HG02763 (cell line): ENCODE measurements at regions not wholly inside any gene's neighbourhood (a gene's known extent, or its start where the extent isn't known, plus 50 kb on each side); places are given as distances from the start of the nearest gene placed in this dataset.
"Not testable (repeated sequence)": the region's sequence is repeated elsewhere in the genome, so short reads cannot be mapped to it uniquely, and the experiment has no call there.

Source experiments
- ATAC-seq: cut with Tn5 transposase; IDR thresholded peaks from one replicate; pipeline ENCODE4 v1.9.1; 2021; ENCODE audit warnings: mild to moderate bottlenecking, moderate library complexity; ENCODE audit not compliant: unreplicated experiment

- ATAC-seq: no peak
These were observed 240.4 kb upstream of the AFF2 start for GRCh38 chrX:148259990-148260389.

GRCh38 chrX:148265829-148266228 lies 234.6 kb upstream of the AFF2 start:
- no peak for ATAC-seq

- no peak for ATAC-seq
These were observed 231.7 kb upstream of the AFF2 start for GRCh38 chrX:148268673-148269072.

GRCh38 chrX:148269513-148269912 lies 230.9 kb upstream of the AFF2 start:
- ATAC-seq: no peak

DNA sequence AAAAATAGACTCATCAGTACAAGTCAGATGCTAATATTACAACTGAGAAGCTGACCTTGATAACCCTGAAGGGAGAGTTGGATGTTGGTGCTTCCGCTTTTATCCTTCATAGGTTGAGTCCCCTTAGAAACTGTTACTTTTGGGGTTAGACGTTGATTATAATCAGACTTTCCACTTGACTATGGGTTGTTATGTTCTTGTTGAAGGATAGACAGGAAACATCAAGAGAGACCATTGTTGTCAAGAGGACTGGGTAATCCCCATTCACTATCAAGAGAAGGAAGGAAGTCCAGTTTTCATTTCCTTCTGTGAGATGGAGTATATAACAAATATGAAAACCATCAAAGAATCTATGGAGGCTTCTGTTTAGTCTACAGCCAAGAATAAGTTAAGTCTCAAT lies 229.9 kb upstream of the AFF2 start:
- no peak for ATAC-seq

DNA sequence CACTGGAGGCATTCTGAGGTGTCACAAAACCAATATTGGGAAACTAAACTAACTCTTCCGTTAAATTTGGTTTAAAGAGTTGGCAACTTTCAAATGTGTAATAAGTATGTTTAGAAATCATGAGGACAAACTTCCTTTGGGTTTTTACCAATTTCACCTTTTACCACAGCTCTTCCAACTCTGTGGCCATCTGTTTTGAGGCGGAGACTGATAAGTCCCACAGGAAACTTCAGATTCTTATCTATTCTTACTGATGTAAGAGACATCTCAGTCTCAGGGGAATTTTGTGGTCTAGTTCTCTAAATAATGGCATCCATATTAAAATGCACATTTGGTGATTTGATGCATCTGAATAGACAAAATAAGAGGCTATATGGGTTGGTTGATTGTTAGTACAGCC lies 229.2 kb upstream of the AFF2 start:
- ATAC-seq: no peak

DNA sequence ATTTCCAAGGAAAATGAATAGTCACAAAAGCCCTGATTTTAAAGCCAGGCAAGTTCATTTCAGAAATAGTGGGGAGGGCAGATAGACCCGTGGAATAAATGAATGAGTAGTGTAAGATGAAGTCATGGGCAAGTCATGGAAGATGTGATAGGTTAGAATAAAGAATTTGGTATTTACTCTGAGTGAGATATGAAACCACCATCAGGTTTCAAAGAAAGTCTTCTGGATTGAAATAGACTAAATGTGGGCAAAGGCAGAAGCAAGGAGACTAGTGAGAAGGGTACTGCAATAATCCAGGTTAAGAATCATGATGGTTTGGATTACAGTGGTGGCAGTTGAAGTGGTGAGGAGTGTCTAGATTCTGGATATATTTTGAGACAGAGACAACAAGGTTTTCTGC lies 218.5 kb upstream of the AFF2 start:
- no peak for ATAC-seq

- no peak for ATAC-seq
These were observed 217.9 kb upstream of the AFF2 start for GRCh38 chrX:148282504-148282903.

DNA sequence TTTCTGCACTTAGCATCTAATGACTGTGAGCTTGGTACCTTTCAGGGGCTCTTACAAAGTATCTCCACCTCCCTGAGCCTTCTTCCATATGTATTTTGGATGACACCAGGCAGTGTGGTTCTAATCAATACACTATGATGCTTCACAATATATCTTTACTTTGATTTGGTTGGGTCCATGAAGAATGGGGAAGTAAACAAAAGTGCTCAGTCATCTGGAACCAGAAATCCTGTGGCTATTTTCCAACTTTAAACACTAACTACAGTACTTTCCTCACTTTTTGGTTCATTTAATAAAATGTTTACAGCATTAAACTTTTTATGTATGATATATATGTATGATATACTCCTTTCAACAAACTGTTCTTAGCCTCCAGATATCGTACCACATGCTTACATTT lies 216.4 kb upstream of the AFF2 start:
- ATAC-seq: no peak

- no peak for ATAC-seq
These were observed 215.6 kb upstream of the AFF2 start for GRCh38 chrX:148284821-148285220.

DNA sequence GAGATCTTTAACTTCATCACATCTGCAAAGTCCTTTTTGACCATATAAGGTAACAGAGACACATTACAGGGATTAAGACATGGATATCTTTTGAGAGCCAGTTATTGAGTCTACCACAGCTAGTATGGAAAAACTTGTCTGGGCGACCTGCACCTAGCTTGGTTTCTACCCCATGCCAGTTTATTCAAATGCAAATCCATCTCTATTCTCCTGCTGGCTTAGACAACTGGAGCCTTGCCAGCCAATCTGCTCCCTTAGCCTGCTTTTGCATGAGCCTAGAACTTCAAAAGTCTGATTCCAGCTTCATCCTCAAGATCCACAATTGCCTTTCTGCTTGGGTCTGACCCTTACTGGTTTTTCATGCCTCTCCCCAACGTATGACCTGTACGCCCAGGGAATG lies 212.0 kb upstream of the AFF2 start:
- ATAC-seq: no peak

DNA sequence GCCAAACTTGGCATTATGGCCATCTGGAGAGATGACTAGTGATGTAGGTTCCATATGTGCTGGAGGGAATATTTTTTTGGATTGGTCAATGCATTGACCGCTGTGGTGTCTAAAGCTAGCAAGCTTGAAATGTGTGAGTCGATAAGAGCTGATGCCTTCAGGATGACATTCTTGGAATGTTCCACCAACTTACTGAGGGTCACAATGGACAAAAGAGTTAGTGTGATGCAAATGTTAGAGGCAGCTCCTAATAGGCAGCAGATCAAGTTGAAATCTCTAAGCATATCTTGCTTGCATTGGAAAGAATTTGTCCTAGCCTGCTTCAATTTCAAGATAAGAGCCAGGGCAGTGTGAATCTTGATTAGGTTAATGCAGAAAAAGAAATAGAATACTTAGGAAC lies 210.4 kb upstream of the AFF2 start:
- ATAC-seq: no peak

DNA sequence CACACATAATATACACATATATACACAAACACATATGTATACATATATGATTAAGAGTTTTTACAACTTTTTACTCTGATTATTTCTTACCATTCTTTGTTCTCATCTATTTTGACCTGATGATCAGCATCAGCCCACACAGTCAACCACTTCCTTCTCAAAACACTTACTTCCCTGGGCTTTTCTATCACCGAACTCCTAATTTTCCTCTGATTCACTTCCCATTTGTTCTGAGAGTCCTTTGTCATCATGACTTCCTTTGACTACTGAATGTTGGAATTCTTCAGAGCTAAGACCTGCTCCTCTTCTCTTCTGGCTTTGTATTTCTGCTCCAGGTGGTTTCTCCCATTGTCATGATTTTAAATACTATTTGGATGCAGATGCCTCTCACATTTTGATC lies 209.5 kb upstream of the AFF2 start:
- ATAC-seq: no peak

DNA sequence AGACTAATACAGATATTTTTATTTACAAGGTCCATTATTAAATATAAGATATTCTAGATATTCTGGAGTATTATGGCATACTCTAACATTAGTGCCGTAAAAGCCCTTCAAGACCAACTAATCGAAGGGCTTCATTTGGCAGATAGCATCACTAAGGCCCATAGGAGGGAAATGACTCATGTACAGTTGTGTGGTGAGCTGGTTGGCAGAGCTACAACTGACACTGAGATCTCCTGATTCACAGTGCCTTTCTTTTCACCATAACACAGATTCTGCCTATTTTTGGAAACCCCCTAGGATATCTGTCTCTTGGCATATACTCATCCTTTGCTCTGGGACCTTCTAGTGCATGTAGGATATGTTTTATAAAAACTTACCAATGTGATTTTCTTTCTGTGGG lies 201.7 kb upstream of the AFF2 start:
- ATAC-seq: no peak

GRCh38 chrX:148305214-148305613 lies 195.2 kb upstream of the AFF2 start:
- ATAC-seq: not testable (repeated sequence)

DNA sequence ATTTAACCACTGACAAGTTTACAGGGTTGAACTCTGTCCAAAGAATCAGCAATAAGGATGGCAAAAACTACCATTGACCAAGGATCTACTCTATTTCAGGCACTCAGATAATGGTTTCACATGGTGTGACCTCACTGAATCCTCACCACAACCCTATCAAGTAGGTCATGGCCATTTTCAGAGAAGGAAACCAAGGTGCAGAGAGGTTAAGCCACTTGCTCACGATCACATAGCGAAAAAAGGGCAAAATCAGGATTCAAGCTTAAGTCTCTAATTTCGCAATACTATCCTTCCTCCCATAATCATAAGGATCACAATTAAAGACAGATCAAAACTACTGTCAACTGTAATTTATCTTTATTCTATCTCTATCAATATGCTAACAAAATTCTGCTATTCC lies 191.0 kb upstream of the AFF2 start:
- ATAC-seq: no peak

DNA sequence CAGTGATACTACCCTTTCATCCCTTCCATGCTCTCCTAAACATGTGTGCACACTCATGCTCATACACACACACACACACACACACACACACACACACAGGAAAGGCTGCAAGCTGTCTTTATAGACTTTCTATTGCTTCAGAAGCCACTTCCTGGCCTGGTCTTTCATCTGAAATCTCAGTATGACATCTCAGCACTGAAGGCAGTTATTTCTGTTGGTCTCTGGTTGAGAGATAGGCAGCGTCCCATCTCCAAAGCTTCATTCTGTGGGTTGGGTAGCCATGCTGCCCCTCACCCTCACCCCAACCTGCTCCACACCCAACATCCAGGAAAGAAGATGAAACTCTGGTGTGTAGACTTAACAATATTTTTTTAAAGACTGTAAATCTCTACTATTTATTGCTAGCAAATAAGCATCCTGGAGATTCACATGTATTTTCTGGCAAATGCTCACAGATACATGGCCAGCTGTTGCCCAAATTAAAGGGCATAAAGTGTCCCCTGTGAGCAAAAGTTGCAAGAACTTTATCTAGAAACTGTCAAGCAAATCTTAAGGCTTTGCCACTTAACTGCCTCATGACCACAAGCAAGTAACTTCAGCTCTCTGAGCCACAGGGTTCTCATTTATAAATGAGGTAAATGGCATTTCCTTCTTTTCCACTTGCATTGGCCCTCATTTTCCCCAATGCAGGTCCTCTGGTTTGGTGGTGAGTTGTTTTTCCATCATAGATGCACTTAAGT lies 189.8 kb upstream of the AFF2 start:
- peak; percentile 61 for ATAC-seq

DNA sequence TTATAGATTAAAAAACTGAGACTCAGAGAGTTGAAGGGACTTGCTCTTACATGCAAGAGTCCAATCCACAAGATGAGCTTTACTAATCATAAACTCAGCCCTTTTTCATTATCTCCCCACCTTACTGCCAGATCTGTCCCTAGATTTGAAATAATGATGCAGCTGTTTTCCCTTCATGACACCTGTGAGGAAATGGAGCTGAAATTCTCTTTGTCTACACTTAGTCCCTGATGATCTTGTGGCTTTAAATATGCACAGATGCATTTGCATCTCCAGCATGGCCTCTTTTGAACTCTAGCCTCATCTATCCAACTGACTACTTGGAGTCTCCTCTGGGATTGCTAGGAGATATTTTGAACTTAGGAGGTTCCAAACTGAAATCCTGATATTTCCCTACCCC lies 188.9 kb upstream of the AFF2 start:
- no peak for ATAC-seq

DNA sequence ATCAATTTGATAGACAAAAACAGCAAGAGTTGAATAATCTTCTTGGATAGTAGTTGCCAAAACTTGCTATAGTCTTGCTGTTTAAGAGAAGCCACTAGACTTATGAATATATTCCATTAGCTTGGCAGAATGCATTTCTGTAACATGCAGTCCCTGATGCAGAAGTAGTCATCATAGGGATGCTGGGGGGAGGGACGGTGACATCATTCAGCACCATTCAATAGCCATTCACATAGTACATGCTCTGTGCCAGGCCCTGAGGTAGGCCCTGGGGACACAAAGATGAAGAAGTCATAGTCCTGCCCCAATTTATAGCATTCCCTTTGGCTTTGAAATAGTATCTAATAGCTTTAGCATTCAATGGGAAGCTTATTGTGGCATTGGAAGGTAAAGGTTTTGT lies 185.5 kb upstream of the AFF2 start:
- ATAC-seq: no peak

GRCh38 chrX:148316446-148316845 lies 184.0 kb upstream of the AFF2 start:
- ATAC-seq: no peak

DNA sequence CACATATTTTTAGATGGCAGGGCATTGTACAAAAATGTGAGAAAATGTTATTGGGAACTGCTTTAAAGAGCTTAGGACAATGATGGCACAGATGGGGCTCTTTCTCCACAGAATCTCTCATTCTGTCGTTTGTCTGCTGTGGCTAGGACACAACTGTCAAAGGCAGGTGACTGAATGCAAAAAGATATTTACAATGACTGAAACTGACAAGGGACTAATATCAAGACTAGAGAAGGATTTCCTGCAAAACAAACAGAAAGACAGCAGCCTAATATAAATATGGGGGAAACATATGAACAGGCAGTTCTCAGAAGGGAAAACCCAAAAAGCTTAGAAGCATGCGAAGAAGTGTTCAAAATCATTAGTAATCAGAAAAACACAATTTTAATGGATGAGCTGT lies 177.5 kb upstream of the AFF2 start:
- no peak for ATAC-seq

DNA sequence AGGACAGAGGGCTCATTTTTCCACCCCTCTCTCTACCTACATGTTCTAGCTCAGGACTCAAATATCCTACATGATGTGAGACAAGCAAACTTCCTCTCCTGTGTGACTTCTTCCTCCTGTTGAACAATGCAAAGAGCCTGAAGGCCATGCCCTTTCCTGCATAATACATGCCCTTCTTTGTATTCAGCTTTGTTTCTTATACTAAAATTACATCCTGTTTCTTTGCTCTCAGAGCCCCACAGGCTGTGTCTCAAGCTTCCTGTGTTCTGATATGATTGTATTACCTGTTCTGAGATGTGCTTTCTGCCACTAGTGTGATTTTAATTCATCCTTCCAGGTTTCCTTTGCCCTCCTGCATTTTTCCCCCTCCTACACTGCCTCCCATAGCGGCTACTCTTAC lies 166.4 kb upstream of the AFF2 start:
- ATAC-seq: no peak

DNA sequence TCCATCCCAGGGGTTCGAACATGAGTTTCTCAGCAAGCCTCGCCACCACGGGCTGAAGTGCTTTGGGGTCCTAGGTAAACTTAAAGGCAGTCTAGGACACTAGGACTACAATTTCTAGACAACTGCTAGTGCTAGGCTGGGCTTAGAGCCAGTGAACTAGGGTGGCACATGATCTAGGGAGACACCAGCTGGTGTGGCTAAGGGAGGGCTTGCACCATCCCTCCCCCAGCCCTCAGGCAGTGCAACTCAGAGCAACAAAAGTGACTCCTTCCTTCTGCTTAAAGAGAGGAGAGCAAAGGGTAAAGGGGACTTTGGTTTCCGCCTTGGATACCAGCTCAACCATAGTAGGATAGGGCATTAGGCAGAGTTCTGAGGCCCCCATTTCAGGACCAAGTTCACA lies 162.5 kb upstream of the AFF2 start:
- ATAC-seq: no peak
